ENCODE measurements at regions not wholly inside any gene's neighbourhood (a gene's known extent, or its start where the extent isn't known, plus 50 kb on each side); places are given as distances from the start of the nearest gene placed in this dataset.

DNA sequence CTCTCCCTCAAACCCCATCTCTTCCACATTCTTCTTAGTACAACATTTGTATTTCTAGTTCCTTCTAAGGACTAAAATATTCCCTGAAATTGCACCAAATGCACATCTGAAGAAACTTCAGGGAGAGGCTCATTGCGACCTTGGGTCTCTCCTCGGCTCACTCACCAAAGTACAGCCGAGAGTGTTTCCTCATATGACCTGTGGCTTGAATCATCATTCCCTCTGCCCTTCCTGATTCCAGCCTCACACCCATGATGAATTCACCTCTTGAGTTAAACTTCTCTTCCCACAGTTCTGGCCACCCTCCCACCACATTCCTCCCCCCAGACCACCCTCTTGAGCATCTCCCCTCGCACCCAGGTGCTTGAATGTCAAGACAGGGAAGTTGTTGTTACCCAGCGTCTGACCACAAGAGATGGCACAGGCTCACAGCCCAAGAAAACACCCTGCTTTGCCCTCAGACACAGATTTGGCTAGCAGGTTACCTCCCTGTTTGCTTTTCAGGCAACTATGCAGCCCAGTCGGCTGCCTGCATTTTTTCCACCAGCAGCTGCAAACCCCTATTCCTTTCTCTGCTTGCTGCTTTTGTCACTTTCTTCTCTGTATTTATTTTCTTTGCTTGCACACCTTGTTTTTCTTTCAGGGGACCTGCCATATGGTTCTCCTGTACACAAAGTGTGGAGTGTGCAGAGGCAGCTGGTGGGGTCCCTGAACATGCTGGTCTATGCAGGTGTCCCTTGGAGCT, 214.8 kb downstream of the SPATA18 start:
- Histone ChIP-seq H3K4me3 (ENCODE audit: low read length) (no peak overlapping the region), H3K27ac (ENCODE audit: low read length) (no peak overlapping the region), H3K9me3 (ENCODE audit: low read length) (no peaks in the 10 kb centered on the region), H3K27me3 (ENCODE audit: insufficient read depth, low read depth, low read length) (no peaks in the 10 kb centered on the region), H2AFZ (ENCODE audit: low read depth, low read length) (no peak overlapping the region), H4K20me1 (ENCODE audit: insufficient read depth) (no peaks in the 10 kb centered on the region), H3K9ac (ENCODE audit: low read length) (no peak overlapping the region), H3K4me2 (ENCODE audit: low read length) (no peak overlapping the region), H3K9me2 (ENCODE audit: insufficient read depth, low read length) (no peaks in the 10 kb centered on the region), H3K36me3 (ENCODE audit: insufficient read depth, low read length) (no peaks in the 10 kb centered on the region), H3F3A (ENCODE audit: insufficient read depth, low read length, poor library complexity, severe bottlenecking) (no peaks in the 10 kb centered on the region), H3K79me2 (replicated peaks; ENCODE audit: insufficient read depth, low read length) (no peaks in the 10 kb centered on the region)
- TF ChIP-seq SMC3 (conservative IDR thresholded peaks at IDR 0.05; ENCODE audit: poor library complexity) = no peak
- TF ChIP-seq EZH2 (IDR thresholded peaks at IDR 0.05; ENCODE audit: borderline replicate concordance, insufficient read depth, low read length, poor library complexity, severe bottlenecking) = no peak
- TF ChIP-seq CTCF (IDR thresholded peaks at IDR 0.05; ENCODE audit: poor library complexity, severe bottlenecking) = no peak
- TF ChIP-seq EP300 (conservative IDR thresholded peaks at IDR 0.05; ENCODE audit: poor library complexity, severe bottlenecking) = no peak
- no peak for TF ChIP-seq TAF1 (IDR thresholded peaks at IDR 0.05; ENCODE audit: low read depth)
- TF ChIP-seq RAD21 (conservative IDR thresholded peaks at IDR 0.05) = no peak
- TF ChIP-seq POLR2AphosphoS5 (IDR thresholded peaks at IDR 0.05) = no peak
- TF ChIP-seq, protein P1, sequence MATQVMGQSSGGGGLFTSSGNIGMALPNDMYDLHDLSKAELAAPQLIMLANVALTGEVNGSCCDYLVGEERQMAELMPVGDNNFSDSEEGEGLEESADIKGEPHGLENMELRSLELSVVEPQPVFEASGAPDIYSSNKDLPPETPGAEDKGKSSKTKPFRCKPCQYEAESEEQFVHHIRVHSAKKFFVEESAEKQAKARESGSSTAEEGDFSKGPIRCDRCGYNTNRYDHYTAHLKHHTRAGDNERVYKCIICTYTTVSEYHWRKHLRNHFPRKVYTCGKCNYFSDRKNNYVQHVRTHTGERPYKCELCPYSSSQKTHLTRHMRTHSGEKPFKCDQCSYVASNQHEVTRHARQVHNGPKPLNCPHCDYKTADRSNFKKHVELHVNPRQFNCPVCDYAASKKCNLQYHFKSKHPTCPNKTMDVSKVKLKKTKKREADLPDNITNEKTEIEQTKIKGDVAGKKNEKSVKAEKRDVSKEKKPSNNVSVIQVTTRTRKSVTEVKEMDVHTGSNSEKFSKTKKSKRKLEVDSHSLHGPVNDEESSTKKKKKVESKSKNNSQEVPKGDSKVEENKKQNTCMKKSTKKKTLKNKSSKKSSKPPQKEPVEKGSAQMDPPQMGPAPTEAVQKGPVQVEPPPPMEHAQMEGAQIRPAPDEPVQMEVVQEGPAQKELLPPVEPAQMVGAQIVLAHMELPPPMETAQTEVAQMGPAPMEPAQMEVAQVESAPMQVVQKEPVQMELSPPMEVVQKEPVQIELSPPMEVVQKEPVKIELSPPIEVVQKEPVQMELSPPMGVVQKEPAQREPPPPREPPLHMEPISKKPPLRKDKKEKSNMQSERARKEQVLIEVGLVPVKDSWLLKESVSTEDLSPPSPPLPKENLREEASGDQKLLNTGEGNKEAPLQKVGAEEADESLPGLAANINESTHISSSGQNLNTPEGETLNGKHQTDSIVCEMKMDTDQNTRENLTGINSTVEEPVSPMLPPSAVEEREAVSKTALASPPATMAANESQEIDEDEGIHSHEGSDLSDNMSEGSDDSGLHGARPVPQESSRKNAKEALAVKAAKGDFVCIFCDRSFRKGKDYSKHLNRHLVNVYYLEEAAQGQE (IDR thresholded peaks at IDR 0.05; ENCODE audit: borderline replicate concordance) = no peak
- TF ChIP-seq MXI1 (conservative IDR thresholded peaks at IDR 0.05; ENCODE audit: poor library complexity, severe bottlenecking) = no peak

- H3K4me3 ChIP-seq (ENCODE audit: low read length) = no peak overlapping the region
- H3K9me2 ChIP-seq (ENCODE audit: insufficient read depth, low read length) = no peaks in the 10 kb centered on the region
- H3K4me2 ChIP-seq (ENCODE audit: low read length) = no peak overlapping the region
- no peaks in the 10 kb centered on the region for H3K27me3 ChIP-seq (ENCODE audit: insufficient read depth, low read depth, low read length)
- H2AFZ ChIP-seq (ENCODE audit: low read depth, low read length) = no peak overlapping the region
- no peaks in the 10 kb centered on the region for H3F3A ChIP-seq (ENCODE audit: insufficient read depth, low read length, poor library complexity, severe bottlenecking)
- H3K9me3 ChIP-seq (ENCODE audit: low read length) = no peaks in the 10 kb centered on the region
- H3K79me2 ChIP-seq (replicated peaks; ENCODE audit: insufficient read depth, low read length) = no peaks in the 10 kb centered on the region
- H3K9ac ChIP-seq (ENCODE audit: low read length) = no peak overlapping the region
- no peaks in the 10 kb centered on the region for H4K20me1 ChIP-seq (ENCODE audit: insufficient read depth)
- no peaks in the 10 kb centered on the region for H3K36me3 ChIP-seq (ENCODE audit: insufficient read depth, low read length)
- no peak overlapping the region for H3K27ac ChIP-seq (ENCODE audit: low read length)
- TF ChIP-seq EZH2 (IDR thresholded peaks at IDR 0.05; ENCODE audit: borderline replicate concordance, insufficient read depth, low read length, poor library complexity, severe bottlenecking) (no peak), POLR2AphosphoS5 (IDR thresholded peaks at IDR 0.05) (no peak), RAD21 (conservative IDR thresholded peaks at IDR 0.05) (no peak), EP300 (conservative IDR thresholded peaks at IDR 0.05; ENCODE audit: poor library complexity, severe bottlenecking) (no peak), SMC3 (conservative IDR thresholded peaks at IDR 0.05; ENCODE audit: poor library complexity) (no peak), MXI1 (conservative IDR thresholded peaks at IDR 0.05; ENCODE audit: poor library complexity, severe bottlenecking) (no peak), TAF1 (IDR thresholded peaks at IDR 0.05; ENCODE audit: low read depth) (no peak), CTCF (IDR thresholded peaks at IDR 0.05; ENCODE audit: poor library complexity, severe bottlenecking) (no peak)
- TF ChIP-seq, protein P1 (IDR thresholded peaks at IDR 0.05; ENCODE audit: borderline replicate concordance) = no peak
Measured at GRCh38 chr4:52266537-52267137, 215.5 kb downstream of the SPATA18 start.

All from neural cell (in vitro differentiated cells).